Progenitor cell of endocrine pancreas (in vitro differentiated cells): ENCODE measurements at regions not wholly inside any gene's neighbourhood (a gene's known extent, or its start where the extent isn't known, plus 50 kb on each side); places are given as distances from the start of the nearest gene placed in this dataset.

Source experiments
- DNase-seq: peaks from one replicate; pipeline ENCODE4 v3.0.0; 2021; ENCODE audit warnings: low spot score; ENCODE audit not compliant: unreplicated experiment
- H3K27ac Mint-ChIP-seq: 2 replicates; pipeline ENCODE4 v1.8.0; 2021; ENCODE audit warnings: mild to moderate bottlenecking, moderate library complexity, mixed read lengths
- H3K27me3 Mint-ChIP-seq: 2 replicates; pipeline ENCODE4 v1.8.0; 2021; ENCODE audit warnings: mixed read lengths
- H3K36me3 Mint-ChIP-seq: 2 replicates; pipeline ENCODE4 v1.8.0; 2022; ENCODE audit warnings: mixed read lengths; ENCODE audit not compliant: insufficient read depth
- H3K4me1 Mint-ChIP-seq: 2 replicates; pipeline ENCODE4 v1.8.0; 2021; ENCODE audit warnings: low read depth, mixed read lengths
- H3K4me3 Mint-ChIP-seq: 2 replicates; pipeline ENCODE4 v1.8.0; 2021; ENCODE audit warnings: low read depth, mild to moderate bottlenecking, moderate library complexity, mixed read lengths
- H3K9me3 Mint-ChIP-seq: 2 replicates; pipeline ENCODE4 v1.8.0; 2021; ENCODE audit warnings: low read depth, mixed read lengths
- TF ChIP-seq, protein P1 (sequence below): fragments of 200-600 bp; sonication (generic); IDR thresholded peaks from one replicate; pipeline ENCODE4 v1.5.0; 2021; ENCODE audit warnings: antibody characterized with exemption, mild to moderate bottlenecking; ENCODE audit not compliant: unreplicated experiment

DNA sequence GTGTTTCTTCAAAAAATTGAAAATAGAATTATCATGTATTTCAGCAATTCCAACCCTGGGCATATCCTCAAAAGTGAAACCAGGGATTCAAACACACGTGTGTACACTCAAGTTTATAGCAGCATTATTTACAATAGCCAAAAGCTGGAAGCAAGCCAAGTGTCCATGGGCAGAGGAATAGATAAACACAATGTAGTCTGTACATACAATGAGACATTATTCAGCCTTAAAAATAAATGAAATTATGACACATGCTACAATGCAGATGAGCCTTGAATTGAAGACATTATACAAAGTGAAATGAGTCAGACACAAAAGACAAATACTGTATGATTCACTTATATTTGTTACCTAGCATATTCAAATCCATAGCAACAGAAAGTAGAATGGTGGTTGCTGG lies 853.4 kb downstream of the STIM2 start:
- no peaks in the 10 kb centered on the region for H3K4me1 Mint-ChIP-seq
- DNase-seq = no peak
- H3K27ac Mint-ChIP-seq = no peak overlapping the region
- no peaks in the 10 kb centered on the region for H3K9me3 Mint-ChIP-seq
- no peaks in the 10 kb centered on the region for H3K36me3 Mint-ChIP-seq
- no peak overlapping the region for H3K4me3 Mint-ChIP-seq
- peaks cover under 1% of the 10 kb centered on the region for H3K27me3 Mint-ChIP-seq
- TF ChIP-seq, protein P1, sequence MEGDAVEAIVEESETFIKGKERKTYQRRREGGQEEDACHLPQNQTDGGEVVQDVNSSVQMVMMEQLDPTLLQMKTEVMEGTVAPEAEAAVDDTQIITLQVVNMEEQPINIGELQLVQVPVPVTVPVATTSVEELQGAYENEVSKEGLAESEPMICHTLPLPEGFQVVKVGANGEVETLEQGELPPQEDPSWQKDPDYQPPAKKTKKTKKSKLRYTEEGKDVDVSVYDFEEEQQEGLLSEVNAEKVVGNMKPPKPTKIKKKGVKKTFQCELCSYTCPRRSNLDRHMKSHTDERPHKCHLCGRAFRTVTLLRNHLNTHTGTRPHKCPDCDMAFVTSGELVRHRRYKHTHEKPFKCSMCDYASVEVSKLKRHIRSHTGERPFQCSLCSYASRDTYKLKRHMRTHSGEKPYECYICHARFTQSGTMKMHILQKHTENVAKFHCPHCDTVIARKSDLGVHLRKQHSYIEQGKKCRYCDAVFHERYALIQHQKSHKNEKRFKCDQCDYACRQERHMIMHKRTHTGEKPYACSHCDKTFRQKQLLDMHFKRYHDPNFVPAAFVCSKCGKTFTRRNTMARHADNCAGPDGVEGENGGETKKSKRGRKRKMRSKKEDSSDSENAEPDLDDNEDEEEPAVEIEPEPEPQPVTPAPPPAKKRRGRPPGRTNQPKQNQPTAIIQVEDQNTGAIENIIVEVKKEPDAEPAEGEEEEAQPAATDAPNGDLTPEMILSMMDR = no peak

DNA sequence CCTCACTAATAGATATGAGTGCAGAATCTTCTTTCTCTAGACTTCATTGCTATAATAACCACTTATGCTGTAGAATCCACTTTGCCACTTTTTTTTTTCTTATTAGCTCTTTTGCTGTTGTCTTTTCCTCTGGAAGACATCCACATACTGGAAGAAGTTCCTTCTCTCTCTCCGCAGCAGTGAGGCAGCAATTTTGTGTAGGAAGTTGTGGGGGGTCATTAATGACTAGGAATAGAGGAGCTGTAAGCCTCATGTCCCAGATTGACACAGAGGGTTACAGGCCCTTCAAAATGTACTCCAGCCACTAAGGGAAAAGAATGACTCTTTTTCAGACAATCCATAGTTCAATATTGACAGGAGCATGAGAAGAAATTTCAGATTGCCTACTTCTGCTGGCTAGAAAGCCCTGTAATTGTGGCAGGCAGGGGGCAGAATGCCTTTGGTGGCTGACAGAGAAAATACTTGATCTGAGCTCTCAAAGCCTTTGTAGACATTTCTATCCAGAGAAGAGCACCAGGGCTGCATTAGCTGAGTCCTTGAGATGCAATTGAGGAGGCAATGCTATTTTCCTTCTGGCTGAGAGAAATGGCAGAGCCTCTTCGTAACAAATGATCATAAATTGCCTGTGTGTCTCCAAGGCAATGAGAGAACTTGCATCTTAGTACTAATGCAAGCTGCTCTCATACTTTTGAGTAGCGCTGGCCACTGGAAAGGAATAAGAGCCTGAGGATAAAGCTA lies 856.2 kb downstream of the STIM2 start:
- TF ChIP-seq, protein P1 = no peak
- Mint-ChIP-seq H3K36me3 (no peaks in the 10 kb centered on the region), H3K9me3 (no peaks in the 10 kb centered on the region), H3K27ac (no peak overlapping the region), H3K4me3 (no peak overlapping the region), H3K4me1 (no peaks in the 10 kb centered on the region), H3K27me3 (peaks cover 4% of the 10 kb centered on the region)
- DNase-seq = no peak

DNA sequence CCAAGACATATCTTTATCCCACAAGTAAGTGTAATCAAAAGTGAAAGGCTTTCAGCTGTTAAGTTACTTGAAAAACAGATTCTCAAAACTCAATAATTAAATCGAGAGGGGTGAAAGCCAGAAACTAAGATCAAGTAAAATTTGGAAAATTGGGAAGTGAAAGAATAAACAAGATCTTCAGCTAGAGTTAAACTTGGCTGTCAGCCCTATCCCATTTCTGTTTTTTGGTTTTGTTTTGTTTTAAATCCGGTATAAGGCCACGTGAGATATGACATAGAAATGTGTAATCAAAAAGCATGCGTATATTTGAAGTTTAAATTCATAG lies 856.8 kb downstream of the STIM2 start:
- no peaks in the 10 kb centered on the region for H3K36me3 Mint-ChIP-seq
- TF ChIP-seq, protein P1 = no peak
- peaks cover 4% of the 10 kb centered on the region for H3K27me3 Mint-ChIP-seq
- H3K4me1 Mint-ChIP-seq = no peaks in the 10 kb centered on the region
- H3K27ac Mint-ChIP-seq = no peak overlapping the region
- no peaks in the 10 kb centered on the region for H3K9me3 Mint-ChIP-seq
- no peak for DNase-seq
- no peak overlapping the region for H3K4me3 Mint-ChIP-seq

DNA sequence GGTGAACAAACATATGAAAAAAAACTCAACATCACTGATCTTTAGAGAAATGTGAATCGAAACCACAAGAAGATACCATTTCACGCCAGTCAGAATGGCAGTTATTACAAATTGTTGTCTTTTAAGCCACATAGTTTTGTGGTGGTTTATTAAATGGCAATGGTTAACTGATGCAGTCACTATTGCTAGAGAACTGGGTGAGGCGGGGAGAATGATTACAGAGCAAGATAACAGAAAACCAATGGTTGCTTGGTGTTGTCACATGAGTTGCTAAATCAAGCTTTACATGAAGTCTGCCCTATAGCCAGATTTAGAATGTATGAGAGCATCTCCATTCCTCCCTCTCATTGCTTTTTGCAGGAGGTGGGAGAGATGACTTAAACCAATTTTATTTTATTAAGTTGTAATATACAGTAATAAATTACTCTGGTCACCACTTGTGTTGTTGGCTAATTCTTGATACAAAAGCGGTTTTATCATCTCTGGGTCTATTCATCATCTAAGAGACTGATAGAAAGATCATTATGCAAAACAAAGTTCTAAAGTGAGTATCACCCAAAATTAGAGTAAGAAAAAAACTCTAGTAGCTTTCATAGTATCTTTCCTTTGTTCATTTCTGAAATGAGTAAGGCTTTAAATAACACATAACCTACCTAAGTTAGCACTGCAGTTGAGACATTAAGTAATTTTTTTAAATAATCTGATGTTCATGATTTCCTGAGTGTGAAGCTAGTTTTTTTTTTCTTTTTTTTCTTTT lies 859.5 kb downstream of the STIM2 start:
- H3K4me1 Mint-ChIP-seq = no peaks in the 10 kb centered on the region
- H3K4me3 Mint-ChIP-seq = no peak overlapping the region
- H3K27me3 Mint-ChIP-seq = peaks cover 4% of the 10 kb centered on the region
- no peak overlapping the region for H3K27ac Mint-ChIP-seq
- TF ChIP-seq, protein P1 = no peak
- no peaks in the 10 kb centered on the region for H3K9me3 Mint-ChIP-seq
- no peak for DNase-seq
- H3K36me3 Mint-ChIP-seq = no peaks in the 10 kb centered on the region

DNA sequence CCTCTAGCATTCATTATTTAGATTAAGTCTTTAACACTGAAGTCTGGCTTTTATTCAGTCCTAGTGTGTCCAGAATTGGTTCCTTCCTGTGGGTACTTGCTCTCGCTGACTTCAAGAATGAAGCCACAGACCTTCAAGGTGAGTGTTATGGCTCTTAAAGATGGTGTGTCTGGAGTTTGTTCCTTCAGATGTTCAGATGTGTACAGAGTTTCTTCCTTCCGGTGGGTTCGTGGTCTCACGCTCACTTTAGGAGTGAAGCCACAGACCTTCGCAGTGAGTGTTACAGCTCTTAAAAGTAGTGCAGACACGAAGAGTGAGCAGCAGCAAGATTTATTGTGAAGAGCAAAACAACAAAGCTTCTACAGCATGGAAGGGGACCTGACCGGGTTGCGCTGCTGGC lies 860.6 kb downstream of the STIM2 start:
- H3K4me3 Mint-ChIP-seq = no peak overlapping the region
- no peaks in the 10 kb centered on the region for H3K9me3 Mint-ChIP-seq
- H3K27ac Mint-ChIP-seq = no peak overlapping the region
- TF ChIP-seq, protein P1 = no peak
- no peaks in the 10 kb centered on the region for H3K36me3 Mint-ChIP-seq
- DNase-seq = no peak
- H3K4me1 Mint-ChIP-seq = no peaks in the 10 kb centered on the region
- peaks cover 4% of the 10 kb centered on the region for H3K27me3 Mint-ChIP-seq
